ENCODE measurements at regions not wholly inside any gene's neighbourhood (a gene's known extent, or its start where the extent isn't known, plus 50 kb on each side); places are given as distances from the start of the nearest gene placed in this dataset.

DNA sequence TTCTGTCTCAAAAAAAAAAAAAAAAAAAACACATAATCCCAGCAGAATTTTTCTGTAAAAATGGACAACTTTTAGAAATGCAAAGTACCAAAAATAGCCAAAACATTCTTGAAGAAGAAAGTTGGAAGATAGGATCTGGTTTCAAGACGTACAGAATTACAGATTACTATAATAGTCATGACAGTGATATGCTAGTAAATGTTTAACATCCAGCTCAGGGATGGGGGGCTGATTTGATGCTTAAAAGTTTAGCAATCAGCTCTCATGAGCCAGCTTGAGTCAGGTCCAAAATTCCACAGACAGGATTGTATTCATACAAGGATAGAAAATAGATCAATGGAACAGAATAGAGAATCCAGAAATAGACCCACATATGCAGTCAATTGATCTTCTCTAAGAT lies 100.5 kb downstream of the CYB561 start:
- TF ChIP-seq, protein P1, sequence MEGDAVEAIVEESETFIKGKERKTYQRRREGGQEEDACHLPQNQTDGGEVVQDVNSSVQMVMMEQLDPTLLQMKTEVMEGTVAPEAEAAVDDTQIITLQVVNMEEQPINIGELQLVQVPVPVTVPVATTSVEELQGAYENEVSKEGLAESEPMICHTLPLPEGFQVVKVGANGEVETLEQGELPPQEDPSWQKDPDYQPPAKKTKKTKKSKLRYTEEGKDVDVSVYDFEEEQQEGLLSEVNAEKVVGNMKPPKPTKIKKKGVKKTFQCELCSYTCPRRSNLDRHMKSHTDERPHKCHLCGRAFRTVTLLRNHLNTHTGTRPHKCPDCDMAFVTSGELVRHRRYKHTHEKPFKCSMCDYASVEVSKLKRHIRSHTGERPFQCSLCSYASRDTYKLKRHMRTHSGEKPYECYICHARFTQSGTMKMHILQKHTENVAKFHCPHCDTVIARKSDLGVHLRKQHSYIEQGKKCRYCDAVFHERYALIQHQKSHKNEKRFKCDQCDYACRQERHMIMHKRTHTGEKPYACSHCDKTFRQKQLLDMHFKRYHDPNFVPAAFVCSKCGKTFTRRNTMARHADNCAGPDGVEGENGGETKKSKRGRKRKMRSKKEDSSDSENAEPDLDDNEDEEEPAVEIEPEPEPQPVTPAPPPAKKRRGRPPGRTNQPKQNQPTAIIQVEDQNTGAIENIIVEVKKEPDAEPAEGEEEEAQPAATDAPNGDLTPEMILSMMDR (conservative IDR thresholded peaks at IDR 0.05; ENCODE audit: low read depth in 2 of 2): no peak
- TF ChIP-seq POLR2AphosphoS5 (IDR thresholded peaks at IDR 0.05; ENCODE audit: low read depth): no peak
- no peak for TF ChIP-seq EZH2 (IDR thresholded peaks at IDR 0.05; ENCODE audit: low read depth, unreplicated experiment)
- no peak for TF ChIP-seq CREB1 (CRISPR knock-in tag; IDR thresholded peaks at IDR 0.05; ENCODE audit: low read depth)
- TF ChIP-seq EZH2phosphoT487 (IDR thresholded peaks at IDR 0.05; ENCODE audit: unreplicated experiment): no peak
